CD4-positive, alpha-beta T cell treated with Interleukin-4 for 1 hour (primary cell): ENCODE measurements at regions not wholly inside any gene's neighbourhood (a gene's known extent, or its start where the extent isn't known, plus 50 kb on each side); places are given as distances from the start of the nearest gene placed in this dataset.

ENCODE experiments used
- DNase-seq, 2 donors: peaks; one replicate each; pipeline ENCODE4 v3.0.0-alpha.2; 2020 to 2022

DNA sequence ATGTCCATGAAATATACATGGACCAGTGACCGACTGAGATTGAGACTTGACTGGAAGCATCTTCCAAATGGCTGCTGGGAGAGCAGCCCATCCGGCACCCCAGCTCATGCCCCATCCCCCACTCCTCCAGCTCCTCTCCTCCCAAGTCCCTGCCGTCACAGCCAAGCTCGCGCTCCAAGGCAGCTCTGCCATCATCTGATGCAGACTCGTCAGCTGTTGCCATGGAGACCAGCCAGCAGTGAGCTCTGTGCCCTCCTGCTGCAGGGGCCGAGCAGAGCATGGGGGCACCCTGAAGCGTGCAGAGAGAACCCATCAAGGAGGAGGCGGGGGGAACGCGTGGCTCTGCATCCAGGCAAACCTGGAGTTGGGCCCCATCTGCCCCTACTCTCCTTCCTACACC, 74.5 kb upstream of the TNRC6C start:
- peak; percentile 42 to 70 for DNase-seq

DNA sequence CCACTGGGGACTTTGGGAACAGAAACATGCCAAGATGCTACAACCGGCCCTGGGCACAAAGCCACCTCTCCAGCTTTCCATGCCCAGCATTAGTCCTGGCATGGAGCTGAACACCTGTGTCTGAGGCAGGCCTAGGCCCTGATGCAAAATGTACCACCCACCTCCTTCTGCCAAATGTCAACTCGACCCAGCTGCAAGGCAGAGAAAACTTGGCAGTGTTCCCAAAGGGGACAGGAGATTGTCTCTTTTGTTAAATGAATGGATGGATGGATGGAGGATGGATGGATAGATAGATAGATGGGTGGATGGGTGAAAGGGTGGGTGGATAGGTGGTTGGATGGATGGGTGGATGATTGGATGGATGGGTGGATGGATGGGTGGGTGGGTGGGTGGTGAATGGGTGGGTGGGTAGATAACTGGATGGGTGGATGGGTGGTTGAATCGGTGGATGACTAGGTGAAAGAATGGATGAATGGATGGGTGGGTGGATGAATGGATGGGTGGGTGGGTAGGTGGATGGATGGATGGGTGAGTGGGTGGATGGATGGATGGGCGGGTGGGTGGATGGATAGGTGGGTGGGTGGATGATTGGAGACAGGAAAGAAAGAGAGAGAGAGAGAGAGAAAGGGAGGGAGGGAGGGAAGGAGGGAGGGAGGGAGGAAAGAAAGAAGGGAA, 73.4 kb upstream of the TNRC6C start:
- no peak for DNase-seq

DNA sequence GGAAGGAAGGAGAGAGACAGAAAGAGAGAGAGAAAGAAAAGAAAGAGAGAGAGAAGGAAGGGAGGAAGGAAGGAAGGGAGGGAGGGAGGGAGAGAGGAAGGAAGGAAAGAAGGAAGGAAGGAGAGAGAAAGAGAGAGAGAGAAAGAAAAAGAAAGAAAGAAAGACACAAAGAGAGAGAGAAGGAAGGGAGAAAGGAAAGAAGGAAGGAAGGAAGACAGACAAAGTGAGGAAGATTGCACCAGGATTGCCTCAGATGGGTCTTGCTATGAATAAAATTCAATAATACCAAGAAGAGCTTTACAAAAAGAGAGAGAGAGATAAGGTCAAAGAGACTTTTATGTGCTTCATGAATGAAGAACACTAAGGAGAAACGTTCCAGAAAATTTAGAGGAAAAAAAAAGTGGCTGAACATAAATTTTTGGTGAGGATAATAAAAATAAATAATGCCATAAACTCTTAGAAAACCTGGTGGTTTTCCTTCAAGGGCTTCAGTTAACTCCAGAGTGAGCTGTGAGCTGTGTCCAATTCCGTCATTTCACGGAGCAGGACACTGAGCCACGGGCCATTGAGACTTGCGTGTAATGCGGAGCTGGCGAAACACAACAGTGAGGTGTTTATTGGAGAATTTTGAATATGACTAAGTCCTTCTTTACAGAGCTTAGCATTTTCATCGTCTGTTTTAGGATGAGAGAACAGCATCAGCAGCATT, 72.7 kb upstream of the TNRC6C start:
- no peak for DNase-seq

DNA sequence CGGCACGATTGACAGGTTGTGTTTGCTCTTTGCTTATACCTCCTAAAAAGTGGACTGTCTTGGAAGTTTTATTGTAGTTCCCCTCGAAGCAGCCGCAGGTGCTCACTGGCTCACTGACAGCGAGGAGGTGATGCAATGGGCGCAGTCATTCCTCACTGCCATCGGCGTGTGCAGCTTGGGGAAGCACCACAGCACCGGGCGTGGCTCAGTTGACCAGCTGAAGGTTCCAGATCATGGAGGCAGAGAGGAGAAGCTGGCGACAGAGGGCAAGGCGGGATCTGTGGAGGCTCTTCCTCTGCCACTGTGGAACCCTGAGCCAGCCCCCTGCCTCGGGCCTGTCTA, 72.1 kb upstream of the TNRC6C start:
- peak in 1 of 2 donors; percentile 66 for DNase-seq

- DNase-seq = no peak
Observed at GRCh38 chr17:77887110-77887463, 71.4 kb upstream of the TNRC6C start.

DNA sequence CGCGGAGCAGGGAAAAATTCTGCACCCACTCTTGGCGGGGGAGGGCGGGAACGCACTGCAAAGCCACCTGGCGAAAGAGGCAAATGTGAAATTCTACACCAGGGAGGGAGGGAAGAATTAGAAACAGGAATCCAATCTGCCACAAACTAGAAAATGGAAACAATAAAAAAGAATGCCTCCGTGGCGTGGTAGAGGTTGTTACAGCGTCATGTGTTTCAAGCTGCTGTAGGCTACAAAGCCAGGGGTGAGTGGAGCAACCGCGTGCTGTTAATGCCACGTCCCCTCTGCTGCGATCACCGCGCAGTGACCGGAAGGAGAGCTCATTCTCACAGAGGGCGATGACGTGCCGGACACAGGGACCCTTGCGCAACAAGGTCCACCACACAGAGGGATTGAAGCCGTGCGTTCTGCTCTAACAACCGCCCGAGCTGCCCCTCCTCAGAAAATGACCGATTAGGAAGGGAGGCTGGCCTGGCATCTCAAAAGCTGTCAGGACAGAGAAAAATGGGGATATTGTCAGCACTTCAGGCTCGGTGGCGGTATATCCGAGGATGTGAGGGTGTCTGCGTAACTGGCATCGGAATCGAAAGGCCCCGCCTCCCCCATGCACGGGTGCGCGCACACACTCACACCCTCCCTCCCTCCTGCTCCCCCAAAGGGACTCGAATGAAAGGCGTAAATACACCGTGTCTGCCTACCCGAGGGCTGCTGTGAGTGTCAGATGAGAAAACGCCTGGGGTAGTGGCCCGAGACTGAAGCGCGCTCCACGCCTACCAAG, 70.8 kb upstream of the TNRC6C start:
- peak; percentile 88 to 89 for DNase-seq

- no peak for DNase-seq
Observed at GRCh38 chr17:77888242-77889134, 70.0 kb upstream of the TNRC6C start.

GRCh38 chr17:77889135-77889505, 69.4 kb upstream of the TNRC6C start:
- no peak for DNase-seq

DNA sequence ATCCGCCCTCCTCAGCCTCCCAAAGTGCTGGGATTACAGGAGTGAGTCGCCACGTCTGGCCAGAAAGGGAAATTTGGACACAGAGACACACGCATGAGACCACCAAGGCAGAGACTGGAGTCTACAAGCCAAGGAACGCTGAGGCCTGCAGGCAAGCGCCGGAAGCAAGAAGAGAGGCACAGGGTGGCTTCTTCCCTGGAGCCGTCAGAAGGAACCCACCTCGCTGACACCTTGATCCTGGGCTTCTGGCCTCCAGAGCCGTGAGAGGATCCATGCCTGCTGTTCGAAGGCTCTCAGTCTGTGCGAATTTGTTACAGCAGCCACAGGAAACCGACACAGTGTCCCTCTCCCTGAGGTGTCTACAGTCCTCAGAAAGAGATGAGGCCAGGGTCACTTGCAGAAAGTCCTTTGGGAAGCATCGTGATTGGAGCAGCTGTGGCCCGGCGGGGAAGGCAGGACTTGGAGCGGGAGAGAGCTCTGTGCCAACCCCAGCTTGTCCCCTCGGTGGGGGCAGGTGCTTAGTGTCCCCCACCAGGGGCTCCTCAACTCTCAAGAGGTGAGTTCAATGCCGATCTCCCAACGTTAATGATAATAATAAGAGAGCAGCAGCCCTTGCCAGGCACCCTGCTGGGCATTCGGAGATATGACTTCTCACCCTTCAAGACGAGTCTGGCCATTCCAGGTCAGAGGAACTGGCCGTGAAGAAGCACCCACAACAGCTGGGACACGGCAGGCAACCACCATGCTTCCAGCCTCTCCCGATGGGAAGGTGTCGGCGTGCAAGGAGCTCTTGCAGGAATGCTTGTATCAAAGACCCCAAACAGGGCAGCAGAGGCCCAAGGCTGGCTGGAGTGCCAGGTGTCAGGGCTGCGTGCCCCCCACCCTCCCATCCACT, 68.4 kb upstream of the TNRC6C start:
- no peak for DNase-seq

GRCh38 chr17:77890771-77891170, 67.7 kb upstream of the TNRC6C start:
- no peak for DNase-seq

DNA sequence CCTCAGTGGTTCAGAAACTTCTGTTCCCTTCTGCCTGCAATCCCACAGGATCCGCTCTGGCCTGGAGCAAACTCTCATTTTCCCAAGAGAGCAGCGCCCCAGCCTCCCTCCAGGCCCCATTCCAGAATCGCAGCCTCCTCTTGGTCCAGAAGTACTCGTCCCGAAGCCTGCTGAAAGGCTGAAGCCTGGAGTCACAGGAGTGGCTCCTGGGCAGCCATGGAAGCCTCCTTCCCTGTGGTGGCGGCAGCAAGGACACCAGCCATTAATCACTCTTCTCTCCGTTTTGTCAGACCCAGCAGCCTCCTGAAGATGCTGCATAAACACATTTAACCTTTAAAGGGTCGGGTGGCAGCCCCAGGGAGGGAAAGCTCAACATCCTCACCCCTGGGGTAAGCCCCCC, 66.9 kb upstream of the TNRC6C start:
- no peak for DNase-seq

GRCh38 chr17:77892031-77892430, 66.5 kb upstream of the TNRC6C start:
- DNase-seq = no peak

- DNase-seq = no peak
Observed at GRCh38 chr17:77892469-77893143, 65.9 kb upstream of the TNRC6C start.

- DNase-seq = no peak
Observed at GRCh38 chr17:77893144-77894044, 65.1 kb upstream of the TNRC6C start.

GRCh38 chr17:77894126-77894956, 64.2 kb upstream of the TNRC6C start:
- no peak for DNase-seq

- DNase-seq = no peak
Observed at GRCh38 chr17:77897741-77898301, 60.7 kb upstream of the TNRC6C start.

DNA sequence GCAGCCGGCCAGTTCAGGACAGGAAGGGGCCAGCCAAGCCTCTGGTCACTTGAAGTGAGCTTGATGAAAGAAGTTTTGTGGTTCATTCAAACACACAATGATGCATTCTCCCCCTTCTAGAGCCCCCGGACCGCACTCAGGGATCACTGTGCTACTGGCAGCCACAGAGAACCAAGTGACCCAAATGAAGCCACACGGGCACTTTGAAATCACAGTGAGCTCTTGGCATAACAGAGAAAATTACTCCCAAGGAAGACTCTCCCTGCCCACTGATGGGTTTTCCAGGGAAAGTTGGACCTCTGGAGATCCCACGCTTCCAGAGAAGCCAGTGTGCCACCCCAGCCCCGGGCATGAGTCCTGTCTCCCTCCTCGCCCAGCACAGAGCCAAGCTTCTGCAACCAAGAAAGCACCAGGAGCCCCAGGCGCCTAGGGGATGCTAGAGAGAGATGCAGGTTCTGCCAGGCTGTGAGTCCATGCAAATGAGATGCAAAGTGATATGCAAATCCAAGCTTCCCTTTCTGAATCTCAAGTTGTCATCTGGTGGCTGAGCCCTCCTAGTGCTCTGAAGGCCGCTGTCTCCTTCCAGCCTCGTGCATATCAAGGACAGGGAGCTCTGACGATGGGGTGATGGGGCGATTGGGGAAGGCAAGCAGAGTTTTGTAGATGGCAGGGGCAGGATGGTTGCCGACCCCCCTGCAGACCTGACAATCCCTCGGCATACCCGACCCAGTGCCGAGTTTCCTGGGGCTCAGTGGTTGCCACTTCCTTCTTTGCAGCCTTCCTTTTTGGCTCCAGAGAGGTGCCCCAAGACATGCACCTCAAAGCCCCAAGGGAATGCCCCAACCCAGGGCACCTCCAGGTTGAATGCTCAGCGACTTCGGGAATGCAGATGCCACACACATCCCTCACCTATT, 59.7 kb upstream of the TNRC6C start:
- DNase-seq = no peak

- DNase-seq = no peak
Observed at GRCh38 chr17:77899498-77899897, 59.0 kb upstream of the TNRC6C start.
